ENCODE measurements at regions not wholly inside any gene's neighbourhood (a gene's known extent, or its start where the extent isn't known, plus 50 kb on each side); places are given as distances from the start of the nearest gene placed in this dataset.

GRCh38 chr13:63351081-63351480 is 1935.4 kb upstream of the PCDH20 start:
- no peak overlapping the region for H3K4me3 Mint-ChIP-seq
- Histone ChIP-seq H4K91ac (ENCODE audit: insufficient read length, low read depth, low read length) (no peak overlapping the region), H3K4me1 (ENCODE audit: insufficient read depth, low read length) (no peaks in the 10 kb centered on the region), H3K79me1 (ENCODE audit: insufficient read depth, low read depth, low read length, poor library complexity, severe bottlenecking) (no peaks in the 10 kb centered on the region), H4K5ac (ENCODE audit: insufficient read length, low read depth, low read length) (no peak overlapping the region), H3K4me2 (ENCODE audit: insufficient read depth, insufficient read length, low read length) (no peak overlapping the region), H2BK120ac (ENCODE audit: low read depth, low read length, poor library complexity, severe bottlenecking) (no peak overlapping the region), H3K23me2 (ENCODE audit: insufficient read length, low read depth, low read length, poor library complexity, severe bottlenecking) (no peaks in the 10 kb centered on the region), H3K56ac (ENCODE audit: insufficient read length, low read depth, low read length) (no peak overlapping the region), H2BK20ac (ENCODE audit: low read depth, low read length, poor library complexity, severe bottlenecking) (no peak overlapping the region), H2BK5ac (ENCODE audit: insufficient read length, low read length) (no peak overlapping the region), H3K27ac (ENCODE audit: insufficient read length, low read depth, low read length) (no peak overlapping the region), H2BK12ac (ENCODE audit: insufficient read length, low read depth, low read length) (no peak overlapping the region), H4K8ac (replicated peaks; ENCODE audit: insufficient read length, low read depth, low read length) (no peak overlapping the region), H3K23ac (ENCODE audit: insufficient read length, low read depth, low read length) (no peak overlapping the region), H3K27me3 (ENCODE audit: insufficient read depth, low read length) (no peaks in the 10 kb centered on the region), H3K14ac (ENCODE audit: insufficient read depth, low read length) (no peak overlapping the region), H3T11ph (ENCODE audit: low read length) (no peak overlapping the region), H3K18ac (ENCODE audit: insufficient read length, low read depth, low read length) (no peak overlapping the region), H3K9ac (ENCODE audit: extremely low read depth, insufficient read length, low read length) (no peak overlapping the region), H2AFZ (ENCODE audit: low read length) (no peak overlapping the region), H2BK15ac (ENCODE audit: low read depth, low read length) (no peak overlapping the region), H3K9me3 (ENCODE audit: control insufficient read depth, low read depth, low read length) (no peaks in the 10 kb centered on the region), H4K20me1 (ENCODE audit: control insufficient read depth, insufficient read depth, insufficient read length) (no peaks in the 10 kb centered on the region), H3K4ac (ENCODE audit: low read depth, low read length) (no peak overlapping the region), H3K79me2 (ENCODE audit: insufficient read depth, low read length) (no peaks in the 10 kb centered on the region), H2AK5ac (ENCODE audit: insufficient read length, low read length) (no peak overlapping the region)
- H3K9me3 Mint-ChIP-seq = no peaks in the 10 kb centered on the region
- no peaks in the 10 kb centered on the region for H3K36me3 Mint-ChIP-seq (ENCODE audit: insufficient read depth in 1 of 3, low read depth in 3 of 3)
- H3K27ac Mint-ChIP-seq = no peak overlapping the region
- TF ChIP-seq, protein P1, sequence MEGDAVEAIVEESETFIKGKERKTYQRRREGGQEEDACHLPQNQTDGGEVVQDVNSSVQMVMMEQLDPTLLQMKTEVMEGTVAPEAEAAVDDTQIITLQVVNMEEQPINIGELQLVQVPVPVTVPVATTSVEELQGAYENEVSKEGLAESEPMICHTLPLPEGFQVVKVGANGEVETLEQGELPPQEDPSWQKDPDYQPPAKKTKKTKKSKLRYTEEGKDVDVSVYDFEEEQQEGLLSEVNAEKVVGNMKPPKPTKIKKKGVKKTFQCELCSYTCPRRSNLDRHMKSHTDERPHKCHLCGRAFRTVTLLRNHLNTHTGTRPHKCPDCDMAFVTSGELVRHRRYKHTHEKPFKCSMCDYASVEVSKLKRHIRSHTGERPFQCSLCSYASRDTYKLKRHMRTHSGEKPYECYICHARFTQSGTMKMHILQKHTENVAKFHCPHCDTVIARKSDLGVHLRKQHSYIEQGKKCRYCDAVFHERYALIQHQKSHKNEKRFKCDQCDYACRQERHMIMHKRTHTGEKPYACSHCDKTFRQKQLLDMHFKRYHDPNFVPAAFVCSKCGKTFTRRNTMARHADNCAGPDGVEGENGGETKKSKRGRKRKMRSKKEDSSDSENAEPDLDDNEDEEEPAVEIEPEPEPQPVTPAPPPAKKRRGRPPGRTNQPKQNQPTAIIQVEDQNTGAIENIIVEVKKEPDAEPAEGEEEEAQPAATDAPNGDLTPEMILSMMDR (conservative IDR thresholded peaks at IDR 0.05) = no peak
- no peaks in the 10 kb centered on the region for H3K27me3 Mint-ChIP-seq (ENCODE audit: low read depth)
- no peak for DNase-seq
- no peaks in the 10 kb centered on the region for H3K4me1 Mint-ChIP-seq
- WGBS (ENCODE audit: extremely low coverage, insufficient read length, low lambda C conversion rate) = no CpG with 5 or more reads among the region's 2 CpGs
